ENCODE measurements at regions not wholly inside any gene's neighbourhood (a gene's known extent, or its start where the extent isn't known, plus 50 kb on each side); places are given as distances from the start of the nearest gene placed in this dataset.

- CTCF ChIA-PET (ENCODE audit: partially characterized antibody), result interaction anchor here (1.3 kb wide), 1 partner anchor 13 kb away, joined by 4 read pairs; no protein-coding TSS in a partner anchor
- Histone ChIP-seq H3K79me2 (ENCODE audit: control insufficient read depth in 1 of 2, insufficient read depth in 2 of 2, low read length in 2 of 2) (no peaks in the 10 kb centered on the region), H4K8ac (ENCODE audit: extremely low read depth, insufficient read depth, low read length) (no peak overlapping the region), H4K5ac (ENCODE audit: insufficient read length, low read depth, low read length) (no peak overlapping the region), H4K20me1 (replicated peaks in 1 of 2; ENCODE audit: control insufficient read depth in 1 of 2, insufficient read depth in 2 of 2, low read length in 2 of 2) (no peaks in the 10 kb centered on the region), H3K56ac (replicated peaks; ENCODE audit: insufficient read length, low read depth, low read length) (no peak overlapping the region), H3K79me1 (ENCODE audit: low read depth, low read length) (no peaks in the 10 kb centered on the region), H2AK5ac (ENCODE audit: low read depth, low read length) (no peak overlapping the region), H3K23me2 (ENCODE audit: low read depth, low read length) (no peaks in the 10 kb centered on the region), H2BK120ac (replicated peaks; ENCODE audit: low read depth, low read length) (no peak overlapping the region), H3K4me3 (ENCODE audit: extremely low read depth in 1 of 4, insufficient read depth in 2 of 4, low read depth in 3 of 4, low read length in 4 of 4) (no peak overlapping the region), H3K9me3 (ENCODE audit: insufficient read depth in 2 of 2, low read depth in 1 of 2, low read length in 1 of 2) (peaks cover 0 to 6% of the 10 kb centered on the region in 2 experiments; a peak in 1 of 4 replicates), H3K36me3 (ENCODE audit: control insufficient read depth in 2 of 4, insufficient read depth in 4 of 4, low read length in 3 of 4) (no peaks in the 10 kb centered on the region), H3K14ac (ENCODE audit: insufficient read length) (no peak overlapping the region), H3K27me3 (replicated peaks in 1 of 4; ENCODE audit: control insufficient read depth in 3 of 4, extremely low read depth in 1 of 4, insufficient read depth in 3 of 4, low read length in 3 of 4) (no peaks in the 10 kb centered on the region), H2BK15ac (ENCODE audit: low read length) (no peak overlapping the region), H3K4me2 (ENCODE audit: insufficient read depth in 1 of 2, low read depth in 2 of 2, low read length in 2 of 2) (no peak overlapping the region), H2BK12ac (ENCODE audit: low read depth, low read length) (no peak overlapping the region), H3K9ac (replicated peaks in 1 of 4; ENCODE audit: extremely low read depth in 1 of 4, low read depth in 3 of 4, low read length in 3 of 4) (no peak overlapping the region), H3K27ac (ENCODE audit: low read depth, low read length) (no peak overlapping the region), H2BK20ac (ENCODE audit: low read length) (no peak overlapping the region), H2AFZ (ENCODE audit: low read length) (no peak overlapping the region), H3K4me1 (replicated peaks in 1 of 4; ENCODE audit: control insufficient read depth in 3 of 4, insufficient read depth in 4 of 4, low read length in 3 of 4) (no peaks in the 10 kb centered on the region), H2BK5ac (ENCODE audit: low read depth, low read length) (no peak overlapping the region), H3K4ac (replicated peaks; ENCODE audit: insufficient read length, low read depth, low read length) (no peak overlapping the region), H4K91ac (replicated peaks; ENCODE audit: insufficient read length, low read length) (no peak overlapping the region), H3K23ac (ENCODE audit: insufficient read length) (no peak overlapping the region), H3K18ac (ENCODE audit: extremely low read depth, low read length) (no peak overlapping the region)
- no peak for TF ChIP-seq GABPA (IDR thresholded peaks at IDR 0.05; ENCODE audit: borderline replicate concordance, insufficient read depth, low read length)
- POLR2A ChIA-PET (ENCODE audit: partially characterized antibody), result no interaction called here
- FAIRE-seq (no peak), DNase-seq (ENCODE audit: low read depth in 1 of 2, low spot score in 2 of 2) (no peak)
- 72% methylated on average over 1 of the region's 1 CpG; no CpG with 5 or more reads in 1 of the 2 experiments for WGBS, 2 experiments (ENCODE audit: extremely low coverage in 1 of 2, insufficient coverage in 1 of 2, insufficient read length in 1 of 2, insufficient replicate concordance in 2 of 2, low coverage in 1 of 2, low lambda C conversion rate in 2 of 2, missing lambda C conversion rate in 1 of 2)
These were observed 754.6 kb downstream of the MRPL39 start for GRCh38 chr21:24852610-24853195.
